ENCODE measurements at regions not wholly inside any gene's neighbourhood (a gene's known extent, or its start where the extent isn't known, plus 50 kb on each side); places are given as distances from the start of the nearest gene placed in this dataset.

GRCh38 chr4:158995040-158995439 lies 107.8 kb upstream of the RAPGEF2 start:
- DNase-seq, result no peak
- POLR2A ChIA-PET, result no interaction called here
- no peaks in the 10 kb centered on the region for H3K9me3 Mint-ChIP-seq
- H3K4me1 Mint-ChIP-seq (ENCODE audit: low read depth), result no peaks in the 10 kb centered on the region
- peaks cover 4% of the 10 kb centered on the region for H3K27me3 Mint-ChIP-seq
- H3K27ac Mint-ChIP-seq, result no peak overlapping the region
- CTCF ChIA-PET, result no interaction called here
- H3K36me3 Mint-ChIP-seq, result no peaks in the 10 kb centered on the region
- no peak overlapping the region for H3K4me3 Mint-ChIP-seq
- intact Hi-C loops (cut with micrococcal nuclease), result no loop called here

- POLR2A ChIA-PET, result no interaction called here
- no peak overlapping the region for H3K27ac Mint-ChIP-seq
These were observed 106.9 kb upstream of the RAPGEF2 start for GRCh38 chr4:158995965-158996364.

GRCh38 chr4:158996669-158997074 lies 106.2 kb upstream of the RAPGEF2 start:
- no peak overlapping the region for H3K4me3 Mint-ChIP-seq
- H3K4me1 Mint-ChIP-seq (ENCODE audit: low read depth), result no peaks in the 10 kb centered on the region
- no peaks in the 10 kb centered on the region for H3K9me3 Mint-ChIP-seq
- peaks cover 1% of the 10 kb centered on the region for H3K27me3 Mint-ChIP-seq
- no peaks in the 10 kb centered on the region for H3K36me3 Mint-ChIP-seq
- H3K27ac Mint-ChIP-seq, result no peak overlapping the region
- CTCF ChIA-PET, result no interaction called here
- intact Hi-C loops (cut with micrococcal nuclease), result no loop called here
- POLR2A ChIA-PET, result no interaction called here
- no peak for DNase-seq

More at GRCh38 chr4:158995965-158996364, 106.9 kb upstream of the RAPGEF2 start:
- intact Hi-C loops (cut with micrococcal nuclease), result no loop called here
- no peaks in the 10 kb centered on the region for H3K9me3 Mint-ChIP-seq
- no peaks in the 10 kb centered on the region for H3K36me3 Mint-ChIP-seq
- peaks cover 1% of the 10 kb centered on the region for H3K27me3 Mint-ChIP-seq
- CTCF ChIA-PET, result no interaction called here
- H3K4me1 Mint-ChIP-seq (ENCODE audit: low read depth), result no peaks in the 10 kb centered on the region
- DNase-seq, result no peak
- no peak overlapping the region for H3K4me3 Mint-ChIP-seq

GRCh38 chr4:158997660-158998349 lies 105.1 kb upstream of the RAPGEF2 start:
- CTCF ChIA-PET, result no interaction called here
- POLR2A ChIA-PET, result no interaction called here
- H3K4me1 Mint-ChIP-seq (ENCODE audit: low read depth), result no peaks in the 10 kb centered on the region

GRCh38 chr4:158998624-158999023 lies 104.3 kb upstream of the RAPGEF2 start:
- POLR2A ChIA-PET, result no interaction called here

More at GRCh38 chr4:158997660-158998349, 105.1 kb upstream of the RAPGEF2 start:
- no peak overlapping the region for H3K4me3 Mint-ChIP-seq
- H3K27ac Mint-ChIP-seq, result no peak overlapping the region
- no peak for DNase-seq
- H3K27me3 Mint-ChIP-seq, result peaks cover 1% of the 10 kb centered on the region
- intact Hi-C loops (cut with micrococcal nuclease), result no loop called here
- H3K36me3 Mint-ChIP-seq, result no peaks in the 10 kb centered on the region
- H3K9me3 Mint-ChIP-seq, result no peaks in the 10 kb centered on the region

GRCh38 chr4:158999166-158999682 lies 103.7 kb upstream of the RAPGEF2 start:
- intact Hi-C loops (cut with micrococcal nuclease), result no loop called here
- POLR2A ChIA-PET, result no interaction called here
- H3K27me3 Mint-ChIP-seq, result no peaks in the 10 kb centered on the region
- H3K27ac Mint-ChIP-seq, result no peak overlapping the region
- no peak for DNase-seq
- H3K4me3 Mint-ChIP-seq, result no peak overlapping the region
- CTCF ChIA-PET, result no interaction called here
- no peaks in the 10 kb centered on the region for H3K9me3 Mint-ChIP-seq
- H3K36me3 Mint-ChIP-seq, result no peaks in the 10 kb centered on the region
- no peaks in the 10 kb centered on the region for H3K4me1 Mint-ChIP-seq (ENCODE audit: low read depth)

More at GRCh38 chr4:158998624-158999023, 104.3 kb upstream of the RAPGEF2 start:
- CTCF ChIA-PET, result no interaction called here
- H3K36me3 Mint-ChIP-seq, result no peaks in the 10 kb centered on the region
- no peak overlapping the region for H3K4me3 Mint-ChIP-seq
- intact Hi-C loops (cut with micrococcal nuclease), result no loop called here
- no peak overlapping the region for H3K27ac Mint-ChIP-seq
- no peak for DNase-seq
- peaks cover 1% of the 10 kb centered on the region for H3K27me3 Mint-ChIP-seq
- no peaks in the 10 kb centered on the region for H3K9me3 Mint-ChIP-seq
- H3K4me1 Mint-ChIP-seq (ENCODE audit: low read depth), result no peaks in the 10 kb centered on the region

GRCh38 chr4:158999849-159000248 lies 103.0 kb upstream of the RAPGEF2 start:
- H3K4me1 Mint-ChIP-seq (ENCODE audit: low read depth), result no peaks in the 10 kb centered on the region
- CTCF ChIA-PET, result no interaction called here

GRCh38 chr4:159002950-159003349 lies 99.9 kb upstream of the RAPGEF2 start:
- Mint-ChIP-seq H3K4me1 (ENCODE audit: low read depth) (no peaks in the 10 kb centered on the region), H3K27me3 (peaks cover 3% of the 10 kb centered on the region), H3K9me3 (no peaks in the 10 kb centered on the region), H3K4me3 (no peak overlapping the region), H3K36me3 (no peaks in the 10 kb centered on the region), H3K27ac (no peak overlapping the region)
- DNase-seq, result no peak
- ChIA-PET CTCF (no interaction called here), POLR2A (no interaction called here)
- intact Hi-C loops (cut with micrococcal nuclease), result no loop called here

More at GRCh38 chr4:158999849-159000248, 103.0 kb upstream of the RAPGEF2 start:
- no peaks in the 10 kb centered on the region for H3K27me3 Mint-ChIP-seq
- intact Hi-C loops (cut with micrococcal nuclease), result no loop called here
- no peaks in the 10 kb centered on the region for H3K9me3 Mint-ChIP-seq
- DNase-seq, result no peak
- H3K27ac Mint-ChIP-seq, result no peak overlapping the region
- no peak overlapping the region for H3K4me3 Mint-ChIP-seq
- POLR2A ChIA-PET, result no interaction called here
- H3K36me3 Mint-ChIP-seq, result no peaks in the 10 kb centered on the region

GRCh38 chr4:159003420-159004253 lies 99.2 kb upstream of the RAPGEF2 start:
- POLR2A ChIA-PET, result no interaction called here
- CTCF ChIA-PET, result interaction anchor here (0.7 kb wide), 2 partner anchors 158 to 198 kb away, joined by 3 to 4 read pairs; no protein-coding TSS in a partner anchor
- H3K4me3 Mint-ChIP-seq, result no peak overlapping the region

GRCh38 chr4:159006202-159006601 lies 96.7 kb upstream of the RAPGEF2 start:
- no peak for DNase-seq
- no peaks in the 10 kb centered on the region for H3K9me3 Mint-ChIP-seq
- CTCF ChIA-PET, result interaction anchor here (0.7 kb wide), 1 partner anchor 26 kb away, joined by 3 read pairs; no protein-coding TSS in a partner anchor
- POLR2A ChIA-PET, result no interaction called here
- no peak overlapping the region for H3K27ac Mint-ChIP-seq
- H3K4me1 Mint-ChIP-seq (ENCODE audit: low read depth), result no peaks in the 10 kb centered on the region
- intact Hi-C loops (cut with micrococcal nuclease), result no loop called here
- H3K36me3 Mint-ChIP-seq, result no peaks in the 10 kb centered on the region
- no peak overlapping the region for H3K4me3 Mint-ChIP-seq
- H3K27me3 Mint-ChIP-seq, result peaks cover 3% of the 10 kb centered on the region

More at GRCh38 chr4:159003420-159004253, 99.2 kb upstream of the RAPGEF2 start:
- no peaks in the 10 kb centered on the region for H3K4me1 Mint-ChIP-seq (ENCODE audit: low read depth)
- H3K27me3 Mint-ChIP-seq, result peaks cover 3% of the 10 kb centered on the region
- no peak overlapping the region for H3K27ac Mint-ChIP-seq
- no peak for DNase-seq
- H3K9me3 Mint-ChIP-seq, result no peaks in the 10 kb centered on the region
- H3K36me3 Mint-ChIP-seq, result no peaks in the 10 kb centered on the region
- intact Hi-C loops (cut with micrococcal nuclease), result no loop called here

GRCh38 chr4:159008671-159009070 lies 94.2 kb upstream of the RAPGEF2 start:
- H3K4me1 Mint-ChIP-seq (ENCODE audit: low read depth), result no peaks in the 10 kb centered on the region
- no peak overlapping the region for H3K4me3 Mint-ChIP-seq
- H3K27me3 Mint-ChIP-seq, result peaks cover 4% of the 10 kb centered on the region
- no peaks in the 10 kb centered on the region for H3K36me3 Mint-ChIP-seq
- H3K9me3 Mint-ChIP-seq, result no peaks in the 10 kb centered on the region
- DNase-seq, result no peak
- no peak overlapping the region for H3K27ac Mint-ChIP-seq
- POLR2A ChIA-PET, result no interaction called here
- CTCF ChIA-PET, result no interaction called here
- intact Hi-C loops (cut with micrococcal nuclease), result no loop called here

- intact Hi-C loops (cut with micrococcal nuclease), result no loop called here
- H3K4me1 Mint-ChIP-seq (ENCODE audit: low read depth), result no peaks in the 10 kb centered on the region
- no peak overlapping the region for H3K4me3 Mint-ChIP-seq
- CTCF ChIA-PET, result no interaction called here
- H3K27me3 Mint-ChIP-seq, result peaks cover 4% of the 10 kb centered on the region
- POLR2A ChIA-PET, result no interaction called here
- no peaks in the 10 kb centered on the region for H3K9me3 Mint-ChIP-seq
- DNase-seq, result no peak
- no peaks in the 10 kb centered on the region for H3K36me3 Mint-ChIP-seq
- no peak overlapping the region for H3K27ac Mint-ChIP-seq
These were observed 93.4 kb upstream of the RAPGEF2 start for GRCh38 chr4:159009521-159009920.

Measured in activated CD4-positive, alpha-beta memory T cell treated with anti-CD3 and anti-CD28 coated beads for 36 hours (primary cell).